H9 (cell line): ENCODE measurements at regions not wholly inside any gene's neighbourhood (a gene's known extent, or its start where the extent isn't known, plus 50 kb on each side); places are given as distances from the start of the nearest gene placed in this dataset.
A peak's percentile ranks its signal among the peaks of the same experiment; 100 is the strongest.

ENCODE experiments used
- DNase-seq: peaks from one replicate; pipeline ENCODE4 v3.0.0-alpha.2; 2017
- H2AFZ ChIP-seq: one replicate; pipeline ENCODE4 v1.6.1; 2013; ENCODE audit warnings: mild to moderate bottlenecking, low read length, control low read depth, moderate library complexity
- H2AK5ac ChIP-seq: 2 replicates; pipeline ENCODE4 v1.6.1; 2013; ENCODE audit warnings: low read length, control low read depth, mixed read lengths; ENCODE audit not compliant: insufficient read length
- H2BK120ac ChIP-seq: one replicate; pipeline ENCODE4 v1.6.1; 2013; ENCODE audit warnings: low read depth, mild to moderate bottlenecking, low read length, control low read depth, inconsistent platforms; ENCODE audit not compliant: poor library complexity, severe bottlenecking
- H2BK12ac ChIP-seq: 2 replicates; pipeline ENCODE4 v1.6.1; 2013; ENCODE audit warnings: low read length, control low read depth, mixed read lengths, low read depth; ENCODE audit not compliant: insufficient read length
- H2BK15ac ChIP-seq: 2 replicates; pipeline ENCODE4 v1.6.1; 2013; ENCODE audit warnings: low read depth, low read length, control low read depth
- H2BK20ac ChIP-seq: one replicate; pipeline ENCODE4 v1.6.1; 2013; ENCODE audit warnings: low read depth, mild to moderate bottlenecking, low read length, control low read depth, inconsistent platforms; ENCODE audit not compliant: poor library complexity, severe bottlenecking
- H2BK5ac ChIP-seq: 2 replicates; pipeline ENCODE4 v1.6.1; 2013; ENCODE audit warnings: low read length, control low read depth, mixed read lengths; ENCODE audit not compliant: insufficient read length
- H3K14ac ChIP-seq: 2 replicates; pipeline ENCODE4 v1.6.1; 2013; ENCODE audit warnings: low read length, control low read depth; ENCODE audit not compliant: insufficient read depth
- H3K18ac ChIP-seq: 2 replicates; pipeline ENCODE4 v1.6.1; 2013; ENCODE audit warnings: low read depth, mild to moderate bottlenecking, mixed read lengths, low read length, control low read depth; ENCODE audit not compliant: insufficient read length
- H3K23ac ChIP-seq: 2 replicates; pipeline ENCODE4 v1.6.1; 2013; ENCODE audit warnings: low read length, control low read depth, mixed read lengths, low read depth; ENCODE audit not compliant: insufficient read length
- H3K23me2 ChIP-seq: 2 replicates; pipeline ENCODE4 v1.6.1; 2013; ENCODE audit warnings: low read depth, mild to moderate bottlenecking, mixed read lengths, low read length, control low read depth; ENCODE audit not compliant: insufficient read length, poor library complexity, severe bottlenecking
- H3K27ac ChIP-seq: 2 replicates; pipeline ENCODE4 v1.5.1; 2013; ENCODE audit warnings: low read length, control low read depth, mixed read lengths, low read depth; ENCODE audit not compliant: insufficient read length
- H3K27me3 ChIP-seq: 2 replicates; pipeline ENCODE4 v1.6.1; 2013; ENCODE audit warnings: low read length, control low read depth, inconsistent platforms; ENCODE audit not compliant: insufficient read depth
- H3K4ac ChIP-seq: 2 replicates; pipeline ENCODE4 v1.6.1; 2013; ENCODE audit warnings: low read depth, mild to moderate bottlenecking, control low read depth, inconsistent platforms, low read length, moderate library complexity
- H3K4me1 ChIP-seq: 2 replicates; pipeline ENCODE4 v1.6.1; 2013; ENCODE audit warnings: low read length, control low read depth, inconsistent platforms; ENCODE audit not compliant: insufficient read depth
- H3K4me2 ChIP-seq: 2 replicates; pipeline ENCODE4 v1.6.1; 2013; ENCODE audit warnings: low read length, control low read depth, mixed read lengths; ENCODE audit not compliant: insufficient read length, insufficient read depth
- H3K56ac ChIP-seq: 2 replicates; pipeline ENCODE4 v1.6.1; 2013; ENCODE audit warnings: low read depth, mild to moderate bottlenecking, mixed read lengths, low read length, control low read depth; ENCODE audit not compliant: insufficient read length
- H3K79me1 ChIP-seq: 2 replicates; pipeline ENCODE4 v1.6.1; 2013; ENCODE audit warnings: low read depth, mild to moderate bottlenecking, moderate library complexity, low read length, control low read depth, inconsistent platforms; ENCODE audit not compliant: insufficient read depth, poor library complexity, severe bottlenecking
- H3K79me2 ChIP-seq: 2 replicates; pipeline ENCODE4 v1.6.1; 2013; ENCODE audit warnings: low read length, control low read depth, inconsistent platforms; ENCODE audit not compliant: insufficient read depth
- H3K9ac ChIP-seq: 2 replicates; pipeline ENCODE4 v1.6.1; 2013; ENCODE audit warnings: low read length, control low read depth, mixed read lengths; ENCODE audit not compliant: insufficient read length; ENCODE audit errors: extremely low read depth
- H3K9me3 ChIP-seq: one replicate; pipeline ENCODE4 v1.6.1; 2013; ENCODE audit warnings: low read depth, low read length, inconsistent platforms; ENCODE audit not compliant: control insufficient read depth
- H3T11ph ChIP-seq: one replicate; pipeline ENCODE4 v1.6.1; 2013; ENCODE audit warnings: mild to moderate bottlenecking, low read length, control low read depth, inconsistent platforms
- H4K20me1 ChIP-seq: one replicate; pipeline ENCODE4 v1.6.1; 2013; ENCODE audit not compliant: control insufficient read depth, insufficient read length, insufficient read depth
- H4K5ac ChIP-seq: 2 replicates; pipeline ENCODE4 v1.6.1; 2013; ENCODE audit warnings: low read depth, mild to moderate bottlenecking, mixed read lengths, low read length, control low read depth; ENCODE audit not compliant: insufficient read length
- H4K8ac ChIP-seq: replicated peaks from 2 replicates; pipeline ENCODE4 v1.6.1; 2013; ENCODE audit warnings: low read length, control low read depth, mixed read lengths, low read depth; ENCODE audit not compliant: insufficient read length
- H4K91ac ChIP-seq: 2 replicates; pipeline ENCODE4 v1.6.1; 2013; ENCODE audit warnings: low read depth, mild to moderate bottlenecking, moderate library complexity, mixed read lengths, low read length, control low read depth; ENCODE audit not compliant: insufficient read length
- H3K27ac Mint-ChIP-seq, 3 experiments: 2 replicates in 2 of 3; 3 replicates in 1 of 3; pipeline ENCODE4 v1.8.0; 2020 to 2021; ENCODE audit warnings: mixed read lengths in 3 of 3, mild to moderate bottlenecking in 1 of 3, moderate library complexity in 1 of 3
- H3K27me3 Mint-ChIP-seq: 2 replicates; pipeline ENCODE4 v1.8.0; 2021; ENCODE audit warnings: low read depth, mild to moderate bottlenecking, moderate library complexity, mixed read lengths
- H3K36me3 Mint-ChIP-seq, 3 experiments: 2 replicates in 2 of 3; 3 replicates in 1 of 3; pipeline ENCODE4 v1.8.0; 2020 to 2021; ENCODE audit warnings: low read depth in 3 of 3, mixed read lengths in 3 of 3; ENCODE audit not compliant: insufficient read depth in 1 of 3
- H3K4me1 Mint-ChIP-seq, 2 experiments: 2 replicates each; pipeline ENCODE4 v1.8.0; 2020; ENCODE audit warnings: mixed read lengths in 2 of 2
- H3K4me3 Mint-ChIP-seq, 2 experiments: 2 replicates in 1 of 2; 3 replicates in 1 of 2; pipeline ENCODE4 v1.8.0; 2020 to 2021; ENCODE audit warnings: mild to moderate bottlenecking in 2 of 2, mixed read lengths in 2 of 2, moderate library complexity in 1 of 2
- H3K9me3 Mint-ChIP-seq, 2 experiments: 2 replicates in 1 of 2; 3 replicates in 1 of 2; pipeline ENCODE4 v1.8.0; 2020; ENCODE audit warnings: mild to moderate bottlenecking in 2 of 2, mixed read lengths in 2 of 2, moderate library complexity in 1 of 2
- WGBS: extraction: QIAGEN DNeasy Blood & Tissue Kit; methylation state at CpG from one replicate; pipeline ENCODE4 v1.1.7; 2013; ENCODE audit warnings: missing lambda C conversion rate, low lambda C conversion rate, mixed read lengths; ENCODE audit not compliant: insufficient read length; ENCODE audit errors: extremely low coverage; 5-methylcytosine and 5-hydroxymethylcytosine counted together
- TF ChIP-seq, protein P1 (sequence below): fragments of 200-600 bp; sonication (generic); conservative IDR thresholded peaks from 3 replicates; pipeline ENCODE4 v1.8.0; 2021; ENCODE audit warnings: antibody characterized with exemption, mild to moderate bottlenecking

DNA sequence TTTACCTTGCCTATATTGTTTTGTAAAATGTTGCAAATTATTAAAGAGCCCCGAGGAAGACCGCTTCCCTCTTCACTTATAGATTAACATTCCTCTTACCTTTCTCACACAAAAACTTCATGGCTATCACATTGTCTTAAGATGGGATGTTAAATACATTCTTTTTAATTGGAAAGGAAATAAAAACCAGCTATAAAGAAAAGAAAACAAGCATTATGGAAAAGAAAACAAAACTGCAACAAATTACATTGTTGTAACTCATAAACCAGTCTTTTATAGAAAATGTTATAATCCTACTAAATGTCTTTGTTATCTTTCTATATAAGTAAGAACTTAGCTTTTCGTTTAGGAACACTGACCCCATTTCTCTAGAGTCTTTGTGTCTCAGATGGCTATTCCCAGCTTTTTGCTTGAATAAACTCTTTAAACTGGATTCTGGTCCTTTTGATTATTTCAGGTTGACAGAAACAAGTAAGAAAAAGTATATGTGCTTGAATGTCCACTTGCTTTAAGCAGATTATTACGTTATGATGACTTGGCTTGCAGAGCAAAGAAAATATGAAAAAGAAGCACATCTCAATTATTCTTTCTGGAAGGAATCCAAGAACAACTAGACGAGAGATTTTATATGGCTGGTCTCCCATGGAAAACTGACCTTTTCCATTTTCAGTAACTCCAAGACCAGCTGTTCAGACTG is 128.2 kb downstream of the AKR1D1 start:
- no peaks in the 10 kb centered on the region for H3K27me3 ChIP-seq
- no peak overlapping the region for H4K5ac ChIP-seq
- H3T11ph ChIP-seq: peak overlapping the region; percentile 41
- no peak overlapping the region for H2BK15ac ChIP-seq
- no peak overlapping the region for H3K18ac ChIP-seq
- H3K4me2 ChIP-seq: no peak overlapping the region
- no peaks in the 10 kb centered on the region for H4K20me1 ChIP-seq
- H4K91ac ChIP-seq: no peak overlapping the region
- H3K79me2 ChIP-seq: no peaks in the 10 kb centered on the region
- peak overlapping the region; percentile 88 to 99 (median 99) for H3K27ac Mint-ChIP-seq
- H3K4me1 ChIP-seq: peaks cover 5% of the 10 kb centered on the region; the same call in 1 of the 2 replicates
- H3K27me3 Mint-ChIP-seq: no peaks in the 10 kb centered on the region
- no peak overlapping the region for H3K4ac ChIP-seq
- no peak overlapping the region for H3K56ac ChIP-seq
- H2BK5ac ChIP-seq: peak overlapping the region; percentile 76
- TF ChIP-seq, protein P1, sequence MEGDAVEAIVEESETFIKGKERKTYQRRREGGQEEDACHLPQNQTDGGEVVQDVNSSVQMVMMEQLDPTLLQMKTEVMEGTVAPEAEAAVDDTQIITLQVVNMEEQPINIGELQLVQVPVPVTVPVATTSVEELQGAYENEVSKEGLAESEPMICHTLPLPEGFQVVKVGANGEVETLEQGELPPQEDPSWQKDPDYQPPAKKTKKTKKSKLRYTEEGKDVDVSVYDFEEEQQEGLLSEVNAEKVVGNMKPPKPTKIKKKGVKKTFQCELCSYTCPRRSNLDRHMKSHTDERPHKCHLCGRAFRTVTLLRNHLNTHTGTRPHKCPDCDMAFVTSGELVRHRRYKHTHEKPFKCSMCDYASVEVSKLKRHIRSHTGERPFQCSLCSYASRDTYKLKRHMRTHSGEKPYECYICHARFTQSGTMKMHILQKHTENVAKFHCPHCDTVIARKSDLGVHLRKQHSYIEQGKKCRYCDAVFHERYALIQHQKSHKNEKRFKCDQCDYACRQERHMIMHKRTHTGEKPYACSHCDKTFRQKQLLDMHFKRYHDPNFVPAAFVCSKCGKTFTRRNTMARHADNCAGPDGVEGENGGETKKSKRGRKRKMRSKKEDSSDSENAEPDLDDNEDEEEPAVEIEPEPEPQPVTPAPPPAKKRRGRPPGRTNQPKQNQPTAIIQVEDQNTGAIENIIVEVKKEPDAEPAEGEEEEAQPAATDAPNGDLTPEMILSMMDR: no peak
- no peak overlapping the region for H3K9ac ChIP-seq
- H3K79me1 ChIP-seq: no peaks in the 10 kb centered on the region
- H3K4me3 Mint-ChIP-seq: no peak overlapping the region; a peak in 1 of 5 replicates
- no peak overlapping the region for H2AK5ac ChIP-seq
- no peak overlapping the region for H3K23ac ChIP-seq
- H2AFZ ChIP-seq: no peak overlapping the region
- H3K23me2 ChIP-seq: no peaks in the 10 kb centered on the region
- peaks cover 4 to 13% (median 4%) of the 10 kb centered on the region in 3 experiments; a peak in 6 of 7 replicates for H3K36me3 Mint-ChIP-seq
- H3K4me1 Mint-ChIP-seq: peaks cover 60 to 63% of the 10 kb centered on the region in 2 experiments
- H2BK20ac ChIP-seq: no peak overlapping the region
- peaks cover 3 to 6% of the 10 kb centered on the region in 2 experiments; a peak in 4 of 5 replicates for H3K9me3 Mint-ChIP-seq
- no peak for DNase-seq
- H2BK120ac ChIP-seq: peak overlapping the region; percentile 5
- no peak overlapping the region for H3K14ac ChIP-seq
- no peaks in the 10 kb centered on the region for H3K9me3 ChIP-seq
- no CpG with 5 or more reads among the region's 5 CpGs for WGBS
- H4K8ac ChIP-seq: no peak overlapping the region
- H2BK12ac ChIP-seq: no peak overlapping the region
- H3K27ac ChIP-seq: peak overlapping the region; percentile 74
